Astrocyte of the spinal cord (primary cell): ENCODE measurements at regions not wholly inside any gene's neighbourhood (a gene's known extent, or its start where the extent isn't known, plus 50 kb on each side); places are given as distances from the start of the nearest gene placed in this dataset.

Source experiments
- DNase-seq: peaks from one replicate; pipeline ENCODE4 v3.0.0; 2011; ENCODE audit warnings: low read depth, low spot score
- H3K4me3 ChIP-seq: 2 replicates; pipeline ENCODE4 v1.5.1; 2011; ENCODE audit warnings: low read depth, mild to moderate bottlenecking, low read length, moderate library complexity
- in situ Hi-C: cut with HindIII; loops from 2 replicates; pipeline ENCODE4 v1.10.0; 2017; ENCODE audit warnings: low sequenced_read_pairs
- TF ChIP-seq, protein P1 (sequence below): IDR thresholded peaks from 2 replicates; pipeline ENCODE4 v1.5.1; 2012; ENCODE audit warnings: low read depth, mild to moderate bottlenecking, low read length, inconsistent platforms

DNA sequence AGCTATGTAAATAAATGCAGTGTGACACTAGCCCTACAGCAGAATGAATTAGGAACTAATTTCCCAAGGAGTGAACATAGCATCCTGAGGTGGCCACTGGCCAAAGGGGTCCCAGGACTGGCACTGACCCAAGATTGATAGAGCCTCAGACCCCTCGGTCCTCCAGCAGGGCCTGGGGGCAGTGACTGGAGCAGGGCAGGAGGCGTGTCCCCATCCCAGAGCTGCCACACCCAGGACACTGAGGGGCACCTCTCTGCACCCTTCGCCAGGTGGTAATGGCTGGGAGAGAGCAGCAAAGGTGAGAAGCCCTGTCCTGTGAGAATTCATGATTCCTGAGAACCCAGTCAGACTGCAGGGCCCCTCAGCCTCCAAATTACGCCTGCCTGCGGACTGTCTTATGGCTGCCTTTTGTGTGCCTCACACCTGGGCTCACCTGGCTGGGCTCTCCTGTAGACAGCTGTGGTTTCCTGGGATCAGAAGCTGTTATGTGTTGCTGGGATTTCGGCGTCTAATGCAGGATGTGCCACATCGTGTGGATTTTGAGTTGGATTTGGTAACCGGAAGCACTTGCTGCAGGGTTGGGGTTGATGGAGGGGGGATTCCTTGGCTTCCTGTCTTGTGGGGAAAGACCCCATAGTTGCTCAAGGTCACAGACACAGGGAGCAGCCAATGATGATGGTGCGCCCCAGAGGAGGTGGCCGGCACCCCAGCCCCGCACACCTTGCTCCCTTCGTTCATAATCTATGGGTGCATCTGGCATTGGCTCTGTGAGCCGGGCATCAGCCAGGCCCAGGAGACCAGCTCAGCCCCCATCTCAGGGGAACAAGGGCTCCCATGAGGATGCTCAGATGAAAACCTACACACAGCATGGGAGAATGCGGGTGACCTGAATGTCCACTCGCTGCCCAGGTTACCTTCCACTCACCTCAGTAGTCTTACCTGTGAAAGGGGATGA is 582.9 kb downstream of the BRD1 start:
- DNase-seq: no peak
- no peak overlapping the region for H3K4me3 ChIP-seq
- in situ Hi-C loops: no loop called here
- TF ChIP-seq, protein P1, sequence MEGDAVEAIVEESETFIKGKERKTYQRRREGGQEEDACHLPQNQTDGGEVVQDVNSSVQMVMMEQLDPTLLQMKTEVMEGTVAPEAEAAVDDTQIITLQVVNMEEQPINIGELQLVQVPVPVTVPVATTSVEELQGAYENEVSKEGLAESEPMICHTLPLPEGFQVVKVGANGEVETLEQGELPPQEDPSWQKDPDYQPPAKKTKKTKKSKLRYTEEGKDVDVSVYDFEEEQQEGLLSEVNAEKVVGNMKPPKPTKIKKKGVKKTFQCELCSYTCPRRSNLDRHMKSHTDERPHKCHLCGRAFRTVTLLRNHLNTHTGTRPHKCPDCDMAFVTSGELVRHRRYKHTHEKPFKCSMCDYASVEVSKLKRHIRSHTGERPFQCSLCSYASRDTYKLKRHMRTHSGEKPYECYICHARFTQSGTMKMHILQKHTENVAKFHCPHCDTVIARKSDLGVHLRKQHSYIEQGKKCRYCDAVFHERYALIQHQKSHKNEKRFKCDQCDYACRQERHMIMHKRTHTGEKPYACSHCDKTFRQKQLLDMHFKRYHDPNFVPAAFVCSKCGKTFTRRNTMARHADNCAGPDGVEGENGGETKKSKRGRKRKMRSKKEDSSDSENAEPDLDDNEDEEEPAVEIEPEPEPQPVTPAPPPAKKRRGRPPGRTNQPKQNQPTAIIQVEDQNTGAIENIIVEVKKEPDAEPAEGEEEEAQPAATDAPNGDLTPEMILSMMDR: no peak

DNA sequence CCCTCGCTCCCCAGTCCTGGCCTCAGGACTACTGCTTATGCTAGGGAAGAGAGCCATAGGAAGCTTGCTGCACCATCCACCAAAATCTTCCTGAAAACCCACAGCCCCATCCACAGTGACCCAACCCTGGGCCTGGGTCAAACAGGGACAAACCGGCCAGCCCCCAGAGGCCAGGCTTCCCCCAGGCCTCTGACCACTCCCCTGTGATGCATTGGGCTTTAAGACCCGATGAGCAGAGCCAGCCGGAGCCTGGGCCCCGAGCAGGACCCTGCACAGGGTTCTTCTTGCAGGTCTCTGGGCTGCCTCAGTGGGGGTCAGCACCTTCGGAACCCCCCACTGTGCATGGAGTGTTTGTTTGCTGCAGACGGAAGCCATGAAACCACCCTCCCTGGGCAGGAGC is 583.7 kb downstream of the BRD1 start:
- no peak for DNase-seq
- H3K4me3 ChIP-seq: no peak overlapping the region
- TF ChIP-seq, protein P1: no peak
- in situ Hi-C loops: no loop called here

DNA sequence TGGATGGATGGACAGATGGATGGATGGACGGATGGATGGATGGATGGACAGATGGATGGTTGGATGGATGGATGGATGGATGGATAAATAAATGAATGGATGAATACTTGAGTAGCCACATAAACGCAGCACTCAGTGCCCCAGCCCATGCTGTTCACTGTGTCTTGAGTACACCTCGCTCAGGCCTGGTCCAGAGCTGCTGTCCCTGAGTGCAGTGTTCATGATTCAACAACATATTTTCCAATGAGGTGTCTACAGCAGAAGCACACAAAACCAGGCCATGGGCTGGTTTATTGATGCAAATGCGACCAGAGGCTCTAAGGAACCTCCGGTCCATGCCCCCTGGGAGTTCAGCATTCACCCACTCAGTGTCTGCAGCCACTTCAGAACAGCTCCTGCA is 584.3 kb downstream of the BRD1 start:
- no peak overlapping the region for H3K4me3 ChIP-seq
- TF ChIP-seq, protein P1: no peak
- in situ Hi-C loops: no loop called here
- no peak for DNase-seq

DNA sequence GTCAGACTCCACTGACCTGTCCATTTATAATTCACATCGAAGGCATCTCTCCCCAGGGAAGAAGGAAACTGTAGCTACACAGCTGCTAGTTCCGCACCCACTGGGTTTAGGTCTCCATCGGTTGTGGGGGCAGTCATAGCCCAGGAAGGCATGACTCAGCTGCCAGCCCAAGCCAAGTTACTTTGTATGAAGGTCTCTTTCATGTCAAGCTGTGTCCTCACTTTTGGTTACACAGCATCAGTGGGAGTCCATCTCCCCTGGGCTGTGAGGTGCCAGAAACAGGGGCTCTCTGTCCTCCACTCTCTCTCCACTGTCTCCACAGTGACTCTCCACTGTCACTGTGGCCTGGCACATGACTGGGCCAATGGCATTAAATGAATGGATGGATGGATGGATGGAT is 585.2 kb downstream of the BRD1 start:
- in situ Hi-C loops: no loop called here
- no peak overlapping the region for H3K4me3 ChIP-seq
- TF ChIP-seq, protein P1: no peak
- DNase-seq: no peak

DNA sequence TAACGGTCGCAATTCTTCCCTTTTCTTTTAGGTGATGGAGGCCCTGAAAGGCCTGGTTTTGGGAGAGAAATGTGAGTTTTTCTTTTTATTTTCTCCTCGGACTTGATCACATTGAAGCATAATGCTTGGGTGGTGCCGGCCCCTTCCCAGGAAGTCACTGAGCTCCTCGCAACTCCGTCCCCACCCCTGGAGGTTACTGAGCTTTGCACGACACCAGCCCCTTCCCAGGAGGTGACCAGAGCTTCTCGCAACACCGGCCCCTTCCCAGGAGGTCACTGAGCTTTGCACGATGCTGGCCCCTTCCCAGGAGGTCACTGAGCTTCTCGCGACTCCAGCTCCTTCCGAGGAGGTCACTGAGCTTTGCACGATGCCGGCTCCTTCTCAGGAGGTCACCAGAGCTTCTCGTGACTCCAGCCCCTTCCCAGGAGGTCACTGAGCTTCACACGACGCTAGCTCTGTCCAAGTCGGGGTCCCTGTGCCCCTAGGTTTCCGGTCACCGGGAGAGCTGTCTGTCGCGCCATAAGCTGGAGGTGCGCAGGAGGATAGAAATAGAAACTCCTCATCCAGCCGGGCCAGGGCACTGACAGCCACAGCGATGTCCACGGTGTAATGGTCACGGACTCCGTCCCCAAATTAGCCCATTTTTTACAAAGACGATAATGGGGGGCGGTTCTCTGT is 586.4 kb downstream of the BRD1 start:
- H3K4me3 ChIP-seq: no peak overlapping the region
- in situ Hi-C loops: no loop called here
- DNase-seq: no peak
- TF ChIP-seq, protein P1: no peak

DNA sequence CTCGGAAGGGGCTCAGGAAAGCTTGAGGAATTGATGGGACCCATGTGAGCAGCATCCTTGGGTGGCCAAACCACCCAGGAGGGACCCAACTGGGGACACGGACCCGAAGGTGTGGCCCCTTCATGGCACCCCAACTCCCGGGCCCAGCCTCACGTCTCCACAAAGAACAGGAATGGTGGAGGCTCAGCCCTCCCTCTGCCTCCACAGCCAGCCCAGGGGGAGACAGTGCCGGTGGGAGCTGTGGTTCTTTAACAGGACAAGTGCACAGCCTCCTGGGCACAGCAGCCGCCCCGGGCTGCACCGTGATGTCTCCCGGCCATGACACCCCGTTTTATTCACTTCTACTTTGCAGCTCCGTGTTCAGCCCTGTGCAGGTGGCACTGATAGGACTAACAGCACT is 587.2 kb downstream of the BRD1 start:
- in situ Hi-C loops: no loop called here
- no peak overlapping the region for H3K4me3 ChIP-seq
- TF ChIP-seq, protein P1: no peak
- DNase-seq: no peak
